ENCODE measurements at regions not wholly inside any gene's neighbourhood (a gene's known extent, or its start where the extent isn't known, plus 50 kb on each side); places are given as distances from the start of the nearest gene placed in this dataset.

GRCh38 chr2:28694364-28694763, 57.3 kb upstream of the PPP1CB start:
- H3K27me3 ChIP-seq (ENCODE audit: control insufficient read depth, insufficient read depth, low read length): no peaks in the 10 kb centered on the region
- peaks cover 22% of the 10 kb centered on the region for H3K4me1 ChIP-seq (ENCODE audit: control insufficient read depth, insufficient read depth, low read length)
- H3K4me3 ChIP-seq (ENCODE audit: low read depth, low read length): no peak overlapping the region
- no peak for DNase-seq (ENCODE audit: low read depth in 4 of 6, low spot score in 6 of 6)
- H3K9me3 ChIP-seq (ENCODE audit: control insufficient read depth, insufficient read depth, low read length): no peaks in the 10 kb centered on the region
- H3K27ac ChIP-seq (ENCODE audit: low read depth, low read length): no peak overlapping the region
- no peaks in the 10 kb centered on the region for H3K36me3 ChIP-seq (ENCODE audit: control insufficient read depth, insufficient read depth, low read length)
- 91% methylated on average over 2 of the region's 3 CpGs for WGBS (ENCODE audit: insufficient coverage)

GRCh38 chr2:28695245-28695647, 56.4 kb upstream of the PPP1CB start:
- H3K27me3 ChIP-seq (ENCODE audit: control insufficient read depth, insufficient read depth, low read length): no peaks in the 10 kb centered on the region
- H3K9me3 ChIP-seq (ENCODE audit: control insufficient read depth, insufficient read depth, low read length): no peaks in the 10 kb centered on the region
- no peaks in the 10 kb centered on the region for H3K36me3 ChIP-seq (ENCODE audit: control insufficient read depth, insufficient read depth, low read length)
- no peak overlapping the region for H3K4me3 ChIP-seq (ENCODE audit: low read depth, low read length)
- peak in 2 of 6 donors; percentile 63 to 79 for DNase-seq (ENCODE audit: low read depth in 4 of 6, low spot score in 6 of 6)
- WGBS (ENCODE audit: insufficient coverage): 14% methylated on average over 4 of the region's 4 CpGs
- H3K4me1 ChIP-seq (ENCODE audit: control insufficient read depth, insufficient read depth, low read length): peaks cover 22% of the 10 kb centered on the region
- H3K27ac ChIP-seq (ENCODE audit: low read depth, low read length): peak overlapping the region; percentile 25

GRCh38 chr2:28696261-28696660, 55.4 kb upstream of the PPP1CB start:
- H3K4me1 ChIP-seq (ENCODE audit: control insufficient read depth, insufficient read depth, low read length): peaks cover 20% of the 10 kb centered on the region
- no peaks in the 10 kb centered on the region for H3K9me3 ChIP-seq (ENCODE audit: control insufficient read depth, insufficient read depth, low read length)
- WGBS (ENCODE audit: insufficient coverage): 80% methylated on average over 1 of the region's 2 CpGs
- H3K4me3 ChIP-seq (ENCODE audit: low read depth, low read length): no peak overlapping the region
- DNase-seq (ENCODE audit: low read depth in 4 of 6, low spot score in 6 of 6): no peak
- no peak overlapping the region for H3K27ac ChIP-seq (ENCODE audit: low read depth, low read length)
- no peaks in the 10 kb centered on the region for H3K27me3 ChIP-seq (ENCODE audit: control insufficient read depth, insufficient read depth, low read length)
- H3K36me3 ChIP-seq (ENCODE audit: control insufficient read depth, insufficient read depth, low read length): no peaks in the 10 kb centered on the region

GRCh38 chr2:28697602-28698149, 54.0 kb upstream of the PPP1CB start:
- H3K36me3 ChIP-seq (ENCODE audit: control insufficient read depth, insufficient read depth, low read length): no peaks in the 10 kb centered on the region

GRCh38 chr2:28698545-28698944, 53.1 kb upstream of the PPP1CB start:
- DNase-seq (ENCODE audit: low read depth in 4 of 6, low spot score in 6 of 6): no peak
- 89% methylated on average over 3 of the region's 3 CpGs for WGBS (ENCODE audit: insufficient coverage)
- peaks cover 21% of the 10 kb centered on the region for H3K4me1 ChIP-seq (ENCODE audit: control insufficient read depth, insufficient read depth, low read length)
- H3K27ac ChIP-seq (ENCODE audit: low read depth, low read length): no peak overlapping the region
- H3K9me3 ChIP-seq (ENCODE audit: control insufficient read depth, insufficient read depth, low read length): no peaks in the 10 kb centered on the region
- no peaks in the 10 kb centered on the region for H3K36me3 ChIP-seq (ENCODE audit: control insufficient read depth, insufficient read depth, low read length)
- H3K4me3 ChIP-seq (ENCODE audit: low read depth, low read length): no peak overlapping the region
- H3K27me3 ChIP-seq (ENCODE audit: control insufficient read depth, insufficient read depth, low read length): no peaks in the 10 kb centered on the region

More at GRCh38 chr2:28697602-28698149, 54.0 kb upstream of the PPP1CB start:
- Histone ChIP-seq H3K27ac (ENCODE audit: low read depth, low read length) (no peak overlapping the region), H3K4me1 (ENCODE audit: control insufficient read depth, insufficient read depth, low read length) (peaks cover 21% of the 10 kb centered on the region), H3K9me3 (ENCODE audit: control insufficient read depth, insufficient read depth, low read length) (no peaks in the 10 kb centered on the region), H3K4me3 (ENCODE audit: low read depth, low read length) (no peak overlapping the region), H3K27me3 (ENCODE audit: control insufficient read depth, insufficient read depth, low read length) (no peaks in the 10 kb centered on the region)
- no peak for DNase-seq (ENCODE audit: low read depth in 4 of 6, low spot score in 6 of 6)
- no CpG with 5 or more reads among the region's 1 CpG for WGBS (ENCODE audit: insufficient coverage)

Data from spinal cord (tissue), 9 donors.